ENCODE measurements at regions not wholly inside any gene's neighbourhood (a gene's known extent, or its start where the extent isn't known, plus 50 kb on each side); places are given as distances from the start of the nearest gene placed in this dataset.

DNA sequence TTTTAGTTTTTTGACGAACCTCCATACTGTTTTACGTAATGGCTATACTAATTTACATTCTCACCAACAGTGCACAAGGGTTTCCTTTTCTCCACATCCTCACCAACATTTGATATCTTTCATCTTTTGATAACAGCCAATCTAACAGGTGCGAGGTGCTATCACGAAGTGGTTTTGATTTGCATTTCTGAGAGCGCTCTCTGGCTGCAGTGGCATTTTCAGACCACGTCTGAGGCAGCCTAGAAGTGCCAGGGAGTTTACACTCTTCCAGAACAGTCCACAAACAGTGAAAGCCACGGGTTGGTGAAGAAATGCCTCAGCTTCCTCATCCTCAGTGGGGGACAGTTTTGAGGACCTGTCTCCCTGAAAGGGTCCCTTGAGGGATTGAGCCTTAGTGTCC lies 471.0 kb downstream of the BCOR start:
- TF ChIP-seq, protein P1, sequence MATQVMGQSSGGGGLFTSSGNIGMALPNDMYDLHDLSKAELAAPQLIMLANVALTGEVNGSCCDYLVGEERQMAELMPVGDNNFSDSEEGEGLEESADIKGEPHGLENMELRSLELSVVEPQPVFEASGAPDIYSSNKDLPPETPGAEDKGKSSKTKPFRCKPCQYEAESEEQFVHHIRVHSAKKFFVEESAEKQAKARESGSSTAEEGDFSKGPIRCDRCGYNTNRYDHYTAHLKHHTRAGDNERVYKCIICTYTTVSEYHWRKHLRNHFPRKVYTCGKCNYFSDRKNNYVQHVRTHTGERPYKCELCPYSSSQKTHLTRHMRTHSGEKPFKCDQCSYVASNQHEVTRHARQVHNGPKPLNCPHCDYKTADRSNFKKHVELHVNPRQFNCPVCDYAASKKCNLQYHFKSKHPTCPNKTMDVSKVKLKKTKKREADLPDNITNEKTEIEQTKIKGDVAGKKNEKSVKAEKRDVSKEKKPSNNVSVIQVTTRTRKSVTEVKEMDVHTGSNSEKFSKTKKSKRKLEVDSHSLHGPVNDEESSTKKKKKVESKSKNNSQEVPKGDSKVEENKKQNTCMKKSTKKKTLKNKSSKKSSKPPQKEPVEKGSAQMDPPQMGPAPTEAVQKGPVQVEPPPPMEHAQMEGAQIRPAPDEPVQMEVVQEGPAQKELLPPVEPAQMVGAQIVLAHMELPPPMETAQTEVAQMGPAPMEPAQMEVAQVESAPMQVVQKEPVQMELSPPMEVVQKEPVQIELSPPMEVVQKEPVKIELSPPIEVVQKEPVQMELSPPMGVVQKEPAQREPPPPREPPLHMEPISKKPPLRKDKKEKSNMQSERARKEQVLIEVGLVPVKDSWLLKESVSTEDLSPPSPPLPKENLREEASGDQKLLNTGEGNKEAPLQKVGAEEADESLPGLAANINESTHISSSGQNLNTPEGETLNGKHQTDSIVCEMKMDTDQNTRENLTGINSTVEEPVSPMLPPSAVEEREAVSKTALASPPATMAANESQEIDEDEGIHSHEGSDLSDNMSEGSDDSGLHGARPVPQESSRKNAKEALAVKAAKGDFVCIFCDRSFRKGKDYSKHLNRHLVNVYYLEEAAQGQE (IDR thresholded peaks at IDR 0.05): no peak
- TF ChIP-seq EGR1 (IDR thresholded peaks at IDR 0.05; ENCODE audit: low read depth in 2 of 2) (no peak), JUND (IDR thresholded peaks at IDR 0.05) (no peak), TAF1 (conservative IDR thresholded peaks at IDR 0.05) (no peak), SP1 (IDR thresholded peaks at IDR 0.05) (no peak), RXRA (IDR thresholded peaks at IDR 0.05) (no peak), YY1 (IDR thresholded peaks at IDR 0.05) (no peak), FOXA1 (IDR thresholded peaks at IDR 0.05) (no peak), RAD21 (IDR thresholded peaks at IDR 0.05) (no peak), NR2F2 (IDR thresholded peaks at IDR 0.05) (no peak)
- TF ChIP-seq, protein P2, sequence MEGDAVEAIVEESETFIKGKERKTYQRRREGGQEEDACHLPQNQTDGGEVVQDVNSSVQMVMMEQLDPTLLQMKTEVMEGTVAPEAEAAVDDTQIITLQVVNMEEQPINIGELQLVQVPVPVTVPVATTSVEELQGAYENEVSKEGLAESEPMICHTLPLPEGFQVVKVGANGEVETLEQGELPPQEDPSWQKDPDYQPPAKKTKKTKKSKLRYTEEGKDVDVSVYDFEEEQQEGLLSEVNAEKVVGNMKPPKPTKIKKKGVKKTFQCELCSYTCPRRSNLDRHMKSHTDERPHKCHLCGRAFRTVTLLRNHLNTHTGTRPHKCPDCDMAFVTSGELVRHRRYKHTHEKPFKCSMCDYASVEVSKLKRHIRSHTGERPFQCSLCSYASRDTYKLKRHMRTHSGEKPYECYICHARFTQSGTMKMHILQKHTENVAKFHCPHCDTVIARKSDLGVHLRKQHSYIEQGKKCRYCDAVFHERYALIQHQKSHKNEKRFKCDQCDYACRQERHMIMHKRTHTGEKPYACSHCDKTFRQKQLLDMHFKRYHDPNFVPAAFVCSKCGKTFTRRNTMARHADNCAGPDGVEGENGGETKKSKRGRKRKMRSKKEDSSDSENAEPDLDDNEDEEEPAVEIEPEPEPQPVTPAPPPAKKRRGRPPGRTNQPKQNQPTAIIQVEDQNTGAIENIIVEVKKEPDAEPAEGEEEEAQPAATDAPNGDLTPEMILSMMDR (IDR thresholded peaks at IDR 0.05; ENCODE audit: low read depth, low read length, missing input control): no peak
- TF ChIP-seq, protein P3, sequence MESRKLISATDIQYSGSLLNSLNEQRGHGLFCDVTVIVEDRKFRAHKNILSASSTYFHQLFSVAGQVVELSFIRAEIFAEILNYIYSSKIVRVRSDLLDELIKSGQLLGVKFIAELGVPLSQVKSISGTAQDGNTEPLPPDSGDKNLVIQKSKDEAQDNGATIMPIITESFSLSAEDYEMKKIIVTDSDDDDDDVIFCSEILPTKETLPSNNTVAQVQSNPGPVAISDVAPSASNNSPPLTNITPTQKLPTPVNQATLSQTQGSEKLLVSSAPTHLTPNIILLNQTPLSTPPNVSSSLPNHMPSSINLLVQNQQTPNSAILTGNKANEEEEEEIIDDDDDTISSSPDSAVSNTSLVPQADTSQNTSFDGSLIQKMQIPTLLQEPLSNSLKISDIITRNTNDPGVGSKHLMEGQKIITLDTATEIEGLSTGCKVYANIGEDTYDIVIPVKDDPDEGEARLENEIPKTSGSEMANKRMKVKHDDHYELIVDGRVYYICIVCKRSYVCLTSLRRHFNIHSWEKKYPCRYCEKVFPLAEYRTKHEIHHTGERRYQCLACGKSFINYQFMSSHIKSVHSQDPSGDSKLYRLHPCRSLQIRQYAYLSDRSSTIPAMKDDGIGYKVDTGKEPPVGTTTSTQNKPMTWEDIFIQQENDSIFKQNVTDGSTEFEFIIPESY (IDR thresholded peaks at IDR 0.05): no peak
- TF ChIP-seq, protein P4, sequence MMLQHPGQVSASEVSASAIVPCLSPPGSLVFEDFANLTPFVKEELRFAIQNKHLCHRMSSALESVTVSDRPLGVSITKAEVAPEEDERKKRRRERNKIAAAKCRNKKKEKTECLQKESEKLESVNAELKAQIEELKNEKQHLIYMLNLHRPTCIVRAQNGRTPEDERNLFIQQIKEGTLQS (IDR thresholded peaks at IDR 0.05): no peak
